GM10266 (cell line): ENCODE measurements at regions not wholly inside any gene's neighbourhood (a gene's known extent, or its start where the extent isn't known, plus 50 kb on each side); places are given as distances from the start of the nearest gene placed in this dataset.

Source experiments
- DNase-seq: peaks from one replicate; pipeline ENCODE4 v3.0.0; 2012; ENCODE audit errors: extremely low spot score
- TF ChIP-seq, protein P1 (sequence below): IDR thresholded peaks from 2 replicates; pipeline ENCODE4 v1.5.1; 2012; ENCODE audit warnings: mild to moderate bottlenecking, low read depth; ENCODE audit not compliant: control insufficient read depth, insufficient read depth; ENCODE audit errors: missing control alignments

DNA sequence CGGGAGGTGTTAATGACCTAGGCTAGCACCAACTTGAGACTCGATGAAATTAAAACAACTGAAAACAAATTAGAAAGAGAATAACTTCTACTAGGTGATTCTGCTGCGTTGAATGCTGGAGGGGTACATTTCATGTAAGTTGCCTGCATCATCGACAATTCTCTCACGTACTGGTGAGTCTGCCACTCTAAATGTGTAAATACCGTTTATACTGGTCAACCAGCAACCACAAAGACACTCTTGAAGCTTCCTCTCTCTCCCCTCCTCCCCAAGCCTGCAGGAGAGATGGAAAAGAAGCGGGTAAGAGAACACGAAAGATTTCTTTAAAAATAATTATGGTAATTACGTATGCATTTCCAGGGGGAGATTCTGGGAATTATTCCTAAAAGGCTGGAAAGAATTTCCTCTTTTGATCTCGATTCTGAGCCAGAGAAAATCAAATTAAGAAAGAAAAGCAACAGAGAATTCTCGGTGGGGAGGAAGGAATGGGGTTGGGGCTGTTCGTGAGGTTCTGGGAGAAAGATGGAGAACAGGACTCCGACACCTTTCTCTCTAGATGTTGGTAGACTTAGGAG is 68.6 kb upstream of the MRTFB start:
- no peak for DNase-seq
- TF ChIP-seq, protein P1, sequence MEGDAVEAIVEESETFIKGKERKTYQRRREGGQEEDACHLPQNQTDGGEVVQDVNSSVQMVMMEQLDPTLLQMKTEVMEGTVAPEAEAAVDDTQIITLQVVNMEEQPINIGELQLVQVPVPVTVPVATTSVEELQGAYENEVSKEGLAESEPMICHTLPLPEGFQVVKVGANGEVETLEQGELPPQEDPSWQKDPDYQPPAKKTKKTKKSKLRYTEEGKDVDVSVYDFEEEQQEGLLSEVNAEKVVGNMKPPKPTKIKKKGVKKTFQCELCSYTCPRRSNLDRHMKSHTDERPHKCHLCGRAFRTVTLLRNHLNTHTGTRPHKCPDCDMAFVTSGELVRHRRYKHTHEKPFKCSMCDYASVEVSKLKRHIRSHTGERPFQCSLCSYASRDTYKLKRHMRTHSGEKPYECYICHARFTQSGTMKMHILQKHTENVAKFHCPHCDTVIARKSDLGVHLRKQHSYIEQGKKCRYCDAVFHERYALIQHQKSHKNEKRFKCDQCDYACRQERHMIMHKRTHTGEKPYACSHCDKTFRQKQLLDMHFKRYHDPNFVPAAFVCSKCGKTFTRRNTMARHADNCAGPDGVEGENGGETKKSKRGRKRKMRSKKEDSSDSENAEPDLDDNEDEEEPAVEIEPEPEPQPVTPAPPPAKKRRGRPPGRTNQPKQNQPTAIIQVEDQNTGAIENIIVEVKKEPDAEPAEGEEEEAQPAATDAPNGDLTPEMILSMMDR, result no peak

DNA sequence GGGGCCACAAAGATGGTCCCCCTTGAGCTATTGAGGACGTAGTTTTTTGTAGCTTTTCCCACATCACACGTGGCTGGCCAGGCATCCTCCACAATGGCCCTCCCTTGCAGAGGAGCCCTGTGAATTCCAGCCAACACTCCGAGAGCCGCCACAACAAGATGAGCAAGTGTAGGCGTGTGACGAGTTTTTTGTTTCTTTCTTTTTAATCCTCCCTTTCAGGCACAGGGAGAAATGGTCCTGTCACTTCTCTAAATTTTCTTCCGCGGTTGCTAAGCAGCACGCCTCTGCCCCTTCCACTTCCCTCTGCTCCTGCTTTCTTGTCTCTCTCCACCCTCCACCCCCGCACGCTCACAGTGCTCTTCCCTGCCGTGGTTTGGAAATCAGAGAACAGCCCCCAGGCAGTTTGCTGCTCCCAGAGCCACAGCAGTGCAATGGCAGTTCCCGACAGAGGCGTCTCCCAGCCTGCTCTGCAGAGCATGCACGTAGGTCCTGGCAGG is 68.0 kb upstream of the MRTFB start:
- DNase-seq, result peak; percentile 23
- TF ChIP-seq, protein P1, result no peak

DNA sequence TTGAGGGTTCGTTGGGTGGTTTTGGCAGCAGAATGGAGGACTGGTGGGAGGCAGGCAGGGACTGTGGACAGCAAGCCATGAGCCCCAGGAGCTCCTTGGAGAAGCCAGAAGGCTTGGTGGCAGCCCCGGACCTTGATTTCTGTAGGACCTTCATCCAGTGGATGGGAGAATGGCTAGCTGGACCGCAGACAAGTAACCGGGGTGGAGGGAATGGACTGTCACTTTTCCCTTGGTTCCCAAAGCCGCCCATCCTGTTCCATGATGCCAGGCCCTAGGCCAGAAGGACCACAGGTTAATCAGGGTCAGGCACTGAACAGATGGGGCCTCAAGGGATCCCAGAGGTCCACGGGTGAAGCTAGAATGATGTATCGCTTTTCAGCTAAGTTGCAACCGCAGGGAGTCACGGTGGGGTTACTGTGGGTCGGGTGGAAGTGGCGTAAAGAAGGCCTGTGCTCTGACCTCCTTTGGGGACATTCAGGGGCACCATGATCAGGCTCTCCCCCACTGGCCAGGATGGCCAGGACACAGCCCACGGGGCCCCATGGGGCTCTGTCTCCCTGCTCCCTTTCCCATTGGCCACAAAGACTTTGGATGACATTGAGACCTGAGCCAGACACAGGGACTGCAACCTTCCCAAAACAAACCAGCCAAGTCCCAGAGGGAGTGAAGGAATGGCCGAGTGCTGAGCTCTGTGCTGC is 66.9 kb upstream of the MRTFB start:
- TF ChIP-seq, protein P1, result no peak
- DNase-seq, result no peak

DNA sequence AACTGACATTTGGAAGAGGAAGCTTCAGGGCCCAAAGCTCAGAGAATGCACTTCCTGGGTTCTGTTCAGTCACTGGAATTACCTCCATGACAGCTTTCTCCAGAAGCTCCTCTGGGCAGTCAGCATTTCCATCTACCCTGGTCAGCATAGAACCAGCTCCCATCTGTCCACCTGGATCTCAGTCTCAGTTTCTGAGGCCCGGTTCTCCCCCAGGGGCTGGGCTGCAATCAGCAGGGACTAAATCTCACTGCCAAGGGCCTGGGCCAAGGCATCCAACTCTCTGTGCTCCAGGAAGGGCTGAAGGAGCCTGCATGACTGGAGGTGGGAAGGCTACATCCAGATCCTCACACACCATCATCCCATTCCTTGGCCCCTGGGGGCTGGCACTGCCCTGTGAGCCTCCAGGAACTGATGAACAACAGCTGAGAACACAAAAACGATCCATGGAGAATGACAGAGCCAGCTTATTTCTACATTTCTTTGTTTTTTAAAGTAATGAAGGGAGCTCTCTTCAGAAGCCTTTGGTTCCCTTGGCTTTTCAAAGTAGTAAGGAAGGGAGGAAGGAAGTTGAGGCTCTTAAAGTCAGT is 66.3 kb upstream of the MRTFB start:
- TF ChIP-seq, protein P1, result no peak

DNA sequence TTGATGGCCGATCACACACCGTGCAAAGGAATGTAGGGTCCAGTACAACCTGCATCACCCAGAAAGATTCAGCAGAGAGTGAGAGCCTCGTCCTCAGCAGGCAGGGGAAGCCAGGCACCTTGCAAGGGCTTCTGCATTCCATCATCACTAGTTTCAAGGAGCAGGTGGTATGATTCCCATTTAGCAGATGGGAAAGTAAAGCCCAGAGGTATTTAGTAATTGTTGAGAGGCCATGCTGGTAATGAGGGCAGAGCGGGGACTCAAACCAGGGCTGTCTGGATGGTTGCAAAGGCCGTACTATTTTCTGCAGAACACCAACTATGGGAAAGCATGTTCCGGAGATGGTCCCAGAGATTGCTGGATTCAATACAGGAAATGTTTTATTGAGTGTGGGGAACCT is 65.8 kb upstream of the MRTFB start:
- no peak for DNase-seq
- TF ChIP-seq, protein P1, result no peak

More for the DNA sequence above, 66.3 kb upstream of the MRTFB start:
- DNase-seq, result no peak

DNA sequence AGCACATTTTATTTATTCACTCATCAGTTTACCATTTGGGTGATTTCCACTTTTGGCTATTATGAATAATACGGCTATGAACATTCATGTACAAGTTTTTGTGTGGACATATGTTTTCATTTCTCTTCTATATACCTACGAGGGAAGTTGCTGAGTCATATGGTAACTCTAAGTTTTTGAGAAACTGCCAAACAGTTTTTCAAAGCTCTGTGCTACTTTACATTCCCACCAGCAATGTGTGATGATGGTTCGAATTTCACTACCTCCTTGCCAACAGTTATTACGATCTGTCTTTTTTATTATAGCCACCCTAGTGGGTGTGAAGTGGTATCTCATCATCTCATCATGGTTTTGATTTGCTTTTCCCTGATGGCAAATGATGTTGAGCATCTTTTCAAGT is 63.7 kb upstream of the MRTFB start:
- TF ChIP-seq, protein P1, result no peak
- DNase-seq, result peak; percentile 23

DNA sequence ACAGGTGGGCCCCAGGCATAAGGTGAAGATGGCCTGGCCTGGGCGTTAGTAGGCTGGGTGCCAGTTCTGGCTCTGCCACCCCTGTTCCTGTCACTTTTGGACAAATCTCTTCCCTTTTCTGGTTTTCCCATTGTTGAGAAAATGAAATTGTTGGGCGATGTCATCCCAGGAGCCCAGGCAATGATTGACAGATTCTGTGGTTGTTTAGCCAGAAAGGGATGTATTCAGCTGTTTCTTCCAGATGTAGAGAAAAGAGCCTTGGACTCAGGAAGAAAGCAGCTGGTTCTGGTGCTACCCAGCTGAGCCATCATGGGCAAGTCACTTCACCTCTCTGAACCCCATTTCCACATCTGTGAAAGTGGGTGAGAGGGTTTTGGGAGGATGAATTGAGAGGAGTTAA is 60.1 kb upstream of the MRTFB start:
- TF ChIP-seq, protein P1, result no peak
- no peak for DNase-seq
